ENCODE measurements at regions not wholly inside any gene's neighbourhood (a gene's known extent, or its start where the extent isn't known, plus 50 kb on each side); places are given as distances from the start of the nearest gene placed in this dataset.
A peak's percentile ranks its signal among the peaks of the same experiment; 100 is the strongest.

DNA sequence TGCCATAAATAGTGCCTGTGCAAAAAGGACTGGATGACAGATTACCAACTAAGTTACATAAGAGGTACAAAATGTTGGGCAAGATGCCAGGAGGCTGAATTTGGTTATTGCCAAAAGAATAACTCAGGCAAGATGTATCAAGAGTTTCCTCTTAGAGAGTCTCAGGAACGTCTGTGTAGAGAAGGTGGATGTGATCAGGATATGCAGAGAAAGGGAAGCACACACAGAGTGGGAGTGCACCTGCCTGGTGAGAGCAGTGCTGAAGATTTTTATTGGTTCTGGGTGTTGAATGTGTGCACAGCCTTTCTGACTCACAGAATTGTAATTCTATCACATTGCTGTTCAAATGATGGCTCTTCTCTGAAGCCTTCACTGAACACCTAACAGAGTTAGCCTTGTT, 156.8 kb upstream of the HS3ST1 start:
- Mint-ChIP-seq H3K4me3 (no peak overlapping the region), H3K9me3 (no peaks in the 10 kb centered on the region), H3K27me3 (ENCODE audit: low read depth) (peaks cover 6% of the 10 kb centered on the region), H3K4me1 (ENCODE audit: low read depth) (no peaks in the 10 kb centered on the region), H3K36me3 (ENCODE audit: insufficient read depth) (peaks cover 1% of the 10 kb centered on the region)
- DNase-seq (no peak), ATAC-seq (no peak)

DNA sequence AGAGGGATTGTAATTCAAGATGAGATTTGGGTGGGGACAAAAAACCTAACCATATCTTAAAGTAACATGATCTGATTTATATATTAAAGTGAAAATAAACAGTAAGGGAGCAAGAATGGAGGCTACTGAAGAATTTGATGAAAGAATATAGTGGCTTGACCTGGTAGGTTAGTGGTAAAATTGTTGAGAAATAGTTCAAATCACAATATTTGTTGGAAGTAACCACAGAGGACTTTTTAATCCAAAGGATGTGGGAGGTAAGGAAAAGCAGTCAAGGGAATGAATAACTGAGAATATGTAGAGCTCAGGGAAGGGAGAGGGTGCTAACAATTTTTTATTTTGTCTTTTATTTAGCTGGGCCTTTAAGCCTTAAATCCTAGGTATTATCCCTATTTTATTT, 139.8 kb upstream of the HS3ST1 start:
- DNase-seq, result no peak
- H3K9me3 Mint-ChIP-seq, result peaks cover 3% of the 10 kb centered on the region
- peaks cover 2% of the 10 kb centered on the region for H3K4me1 Mint-ChIP-seq (ENCODE audit: low read depth)
- H3K27me3 Mint-ChIP-seq (ENCODE audit: low read depth), result no peaks in the 10 kb centered on the region
- H3K4me3 Mint-ChIP-seq, result no peak overlapping the region
- no peaks in the 10 kb centered on the region for H3K36me3 Mint-ChIP-seq (ENCODE audit: insufficient read depth)
- ATAC-seq, result no peak

DNA sequence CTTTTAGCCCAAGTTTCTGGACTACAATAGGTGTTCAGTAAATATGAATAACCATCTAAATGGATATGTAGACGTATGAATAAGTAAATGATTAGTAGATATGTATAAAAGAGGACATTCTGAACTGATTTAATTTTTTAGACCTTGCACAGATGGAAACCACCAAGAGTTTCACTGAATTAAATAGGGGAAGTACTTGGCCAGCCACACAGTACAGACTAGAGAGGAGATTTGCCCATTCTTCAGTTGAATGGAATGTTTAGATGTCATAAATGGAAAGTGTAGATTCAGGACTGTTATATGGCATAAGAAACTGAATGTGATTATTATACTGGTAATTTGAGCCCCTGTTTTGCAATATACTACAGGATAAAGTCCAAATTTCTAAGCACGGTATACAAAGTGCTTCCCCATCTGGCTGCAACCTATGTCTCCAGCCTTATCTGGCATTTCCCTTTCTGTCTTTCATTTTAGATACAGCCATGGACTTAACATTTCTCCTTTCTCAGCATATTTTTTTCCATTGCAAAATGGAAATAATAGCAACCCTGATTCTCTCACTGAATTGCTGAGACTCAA, 137.8 kb upstream of the HS3ST1 start:
- Mint-ChIP-seq H3K9me3 (peaks cover 3% of the 10 kb centered on the region), H3K4me1 (ENCODE audit: low read depth) (peaks cover 2% of the 10 kb centered on the region), H3K36me3 (ENCODE audit: insufficient read depth) (no peaks in the 10 kb centered on the region), H3K27me3 (ENCODE audit: low read depth) (no peaks in the 10 kb centered on the region), H3K4me3 (no peak overlapping the region)
- DNase-seq (no peak), ATAC-seq (no peak)

DNA sequence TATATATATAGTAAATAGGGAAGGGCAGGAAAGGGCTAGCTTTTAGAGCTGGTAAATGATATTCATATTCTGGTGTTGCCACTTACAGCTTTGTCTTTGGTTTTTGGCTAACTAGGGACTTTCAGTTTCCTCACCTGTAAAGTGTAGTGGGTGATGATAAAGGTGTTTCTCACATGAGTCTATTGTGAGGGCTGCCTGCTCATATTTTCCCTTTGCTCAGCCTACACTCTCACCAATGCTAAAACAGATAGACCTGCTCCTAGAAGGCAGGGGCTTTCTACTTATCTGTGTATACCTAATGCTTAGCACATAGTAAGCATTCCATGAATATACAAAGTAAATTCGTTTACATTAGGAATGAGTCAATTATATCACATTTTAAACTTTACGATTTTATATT, 137.2 kb upstream of the HS3ST1 start:
- no peak for DNase-seq
- no peaks in the 10 kb centered on the region for H3K27me3 Mint-ChIP-seq (ENCODE audit: low read depth)
- H3K36me3 Mint-ChIP-seq (ENCODE audit: insufficient read depth), result no peaks in the 10 kb centered on the region
- H3K4me3 Mint-ChIP-seq, result no peak overlapping the region
- peaks cover 2% of the 10 kb centered on the region for H3K4me1 Mint-ChIP-seq (ENCODE audit: low read depth)
- ATAC-seq, result peak; percentile 73
- H3K9me3 Mint-ChIP-seq, result peaks cover 3% of the 10 kb centered on the region

DNA sequence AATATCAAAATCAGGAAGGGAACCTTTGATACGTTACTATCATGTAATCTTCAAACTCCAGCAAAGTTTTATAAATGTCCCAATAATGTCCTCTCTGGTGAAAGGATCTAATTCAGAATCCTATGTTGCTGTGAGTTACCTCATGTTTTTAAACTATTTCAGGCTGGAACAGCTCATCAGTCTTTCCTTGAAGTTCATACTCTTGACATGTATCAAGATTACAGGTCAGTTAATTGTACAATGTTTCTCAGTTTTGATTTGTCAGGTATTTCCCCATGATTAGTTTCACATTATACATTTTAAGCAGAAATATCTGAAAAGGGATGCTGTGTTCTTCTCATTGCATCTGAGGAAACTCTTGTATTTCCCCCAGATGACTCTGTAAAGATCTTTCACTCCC, 136.5 kb upstream of the HS3ST1 start:
- no peak for ATAC-seq
- H3K4me1 Mint-ChIP-seq (ENCODE audit: low read depth), result peaks cover 2% of the 10 kb centered on the region
- H3K4me3 Mint-ChIP-seq, result no peak overlapping the region
- peaks cover 3% of the 10 kb centered on the region for H3K9me3 Mint-ChIP-seq
- H3K27me3 Mint-ChIP-seq (ENCODE audit: low read depth), result no peaks in the 10 kb centered on the region
- no peak for DNase-seq
- H3K36me3 Mint-ChIP-seq (ENCODE audit: insufficient read depth), result no peaks in the 10 kb centered on the region

DNA sequence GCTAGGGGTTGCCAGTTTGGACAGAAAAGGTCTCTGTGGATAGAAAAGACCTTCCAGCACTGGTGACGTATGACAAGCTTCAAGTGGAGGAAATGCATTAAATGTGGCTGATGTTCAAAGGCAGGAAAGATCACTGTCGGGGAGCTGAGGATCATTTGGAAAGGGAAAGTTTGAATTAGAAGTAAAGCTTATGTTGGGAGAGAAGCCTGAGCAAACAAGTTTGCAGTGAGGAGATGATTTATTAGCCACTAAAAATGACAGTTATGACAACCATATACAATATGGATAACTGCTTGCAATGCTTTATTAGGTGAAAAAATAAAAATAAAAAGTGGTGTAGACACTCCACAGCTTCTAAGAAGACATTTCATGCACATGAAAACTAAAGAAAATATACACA, 135.3 kb upstream of the HS3ST1 start:
- ATAC-seq (no peak), DNase-seq (no peak)
- Mint-ChIP-seq H3K4me3 (no peak overlapping the region), H3K36me3 (ENCODE audit: insufficient read depth) (no peaks in the 10 kb centered on the region), H3K27me3 (ENCODE audit: low read depth) (peaks cover 3% of the 10 kb centered on the region), H3K9me3 (peaks cover 3% of the 10 kb centered on the region), H3K4me1 (ENCODE audit: low read depth) (peaks cover 2% of the 10 kb centered on the region)

DNA sequence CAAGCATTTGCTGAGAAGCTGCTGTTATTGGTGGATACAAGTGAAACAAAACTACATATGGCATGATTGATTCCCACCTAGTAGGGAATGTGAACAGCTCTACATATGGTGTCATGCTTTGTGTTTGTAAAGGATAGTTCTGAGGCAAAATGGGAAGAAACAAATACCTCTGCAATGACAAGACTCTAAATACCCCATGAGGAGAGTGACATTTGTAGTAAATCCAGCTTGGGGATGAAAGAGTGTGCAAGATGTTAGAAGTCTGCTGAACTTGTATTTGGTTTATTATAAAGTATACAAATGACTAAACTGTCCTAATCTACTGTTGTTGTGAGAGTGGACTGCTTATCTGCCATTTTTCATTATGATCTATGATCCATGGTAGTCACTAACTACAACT, 120.8 kb upstream of the HS3ST1 start:
- no peak for ATAC-seq
- no peaks in the 10 kb centered on the region for H3K9me3 Mint-ChIP-seq

DNA sequence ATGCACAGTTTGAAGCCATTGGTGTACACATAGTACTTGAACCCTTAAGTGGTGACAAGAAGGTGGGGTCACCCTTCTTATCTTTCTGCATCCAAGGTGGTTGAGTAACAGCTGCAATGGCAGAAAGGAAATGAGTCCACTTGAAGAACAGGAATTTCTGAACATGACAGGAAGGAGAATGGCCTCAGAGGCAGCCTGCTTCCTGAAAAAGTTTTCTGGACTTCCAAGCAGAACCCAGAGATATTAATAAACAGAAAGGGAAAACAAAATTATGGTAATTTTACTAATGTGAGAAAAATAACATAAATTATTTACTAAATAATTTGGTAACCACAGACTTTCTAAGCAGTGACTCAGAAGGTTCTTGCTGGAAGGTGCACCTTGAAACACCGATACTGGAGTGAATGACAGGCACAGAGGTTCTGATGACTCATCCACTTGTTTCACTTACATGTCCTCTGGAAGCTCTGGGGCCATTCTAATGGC, 119.9 kb upstream of the HS3ST1 start:
- Mint-ChIP-seq H3K27me3 (ENCODE audit: low read depth) (peaks cover 4% of the 10 kb centered on the region), H3K4me1 (ENCODE audit: low read depth) (no peaks in the 10 kb centered on the region), H3K4me3 (no peak overlapping the region), H3K36me3 (ENCODE audit: insufficient read depth) (no peaks in the 10 kb centered on the region), H3K9me3 (no peaks in the 10 kb centered on the region)
- ATAC-seq, result peak; percentile 83 to 89
- no peak for DNase-seq

More for the DNA sequence above, 120.8 kb upstream of the HS3ST1 start:
- no peak overlapping the region for H3K4me3 Mint-ChIP-seq
- H3K36me3 Mint-ChIP-seq (ENCODE audit: insufficient read depth), result no peaks in the 10 kb centered on the region
- DNase-seq, result no peak
- peaks cover 8% of the 10 kb centered on the region for H3K27me3 Mint-ChIP-seq (ENCODE audit: low read depth)
- H3K4me1 Mint-ChIP-seq (ENCODE audit: low read depth), result no peaks in the 10 kb centered on the region

DNA sequence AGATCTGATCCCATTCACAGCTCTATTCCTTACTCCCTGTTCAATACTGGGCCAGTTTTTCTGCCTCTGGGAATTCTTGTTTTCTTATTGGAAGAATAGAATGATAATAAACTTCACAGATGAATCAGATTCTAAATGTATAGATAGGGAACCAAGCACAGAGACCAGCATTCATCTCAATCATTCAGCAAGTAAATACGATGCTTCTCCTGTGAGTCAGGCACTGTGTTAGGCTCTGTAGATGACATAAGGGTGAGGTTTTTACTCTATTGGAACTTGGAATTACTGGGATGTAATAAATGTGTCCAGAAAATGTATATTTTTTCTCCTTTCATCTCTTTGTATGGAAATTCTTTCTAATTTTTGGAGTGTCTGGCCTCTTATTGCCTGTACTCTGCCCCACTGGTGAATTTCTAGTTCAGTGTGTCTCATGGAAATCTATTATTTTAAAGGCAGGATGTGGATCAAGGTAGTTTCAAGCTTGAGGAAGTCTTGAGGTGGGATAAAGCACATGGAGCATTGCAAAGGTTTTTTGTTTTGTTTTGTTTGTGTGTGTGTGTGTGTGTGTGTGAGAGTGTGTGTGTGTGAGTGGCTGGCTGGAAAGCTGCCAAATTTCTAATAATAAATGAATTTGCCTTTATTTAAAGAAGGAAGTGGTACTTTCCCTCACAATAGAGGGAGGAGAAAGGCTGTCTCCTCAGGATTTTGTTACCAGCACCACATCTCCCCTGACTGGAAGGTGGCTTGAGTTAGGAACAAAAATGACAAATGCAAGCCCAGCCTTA, 117.9 kb upstream of the HS3ST1 start:
- H3K27me3 Mint-ChIP-seq (ENCODE audit: low read depth), result peaks cover 2% of the 10 kb centered on the region
- H3K36me3 Mint-ChIP-seq (ENCODE audit: insufficient read depth), result no peaks in the 10 kb centered on the region
- H3K4me1 Mint-ChIP-seq (ENCODE audit: low read depth), result no peaks in the 10 kb centered on the region
- no peak overlapping the region for H3K4me3 Mint-ChIP-seq
- ATAC-seq (no peak), DNase-seq (no peak)
- H3K9me3 Mint-ChIP-seq, result no peaks in the 10 kb centered on the region

DNA sequence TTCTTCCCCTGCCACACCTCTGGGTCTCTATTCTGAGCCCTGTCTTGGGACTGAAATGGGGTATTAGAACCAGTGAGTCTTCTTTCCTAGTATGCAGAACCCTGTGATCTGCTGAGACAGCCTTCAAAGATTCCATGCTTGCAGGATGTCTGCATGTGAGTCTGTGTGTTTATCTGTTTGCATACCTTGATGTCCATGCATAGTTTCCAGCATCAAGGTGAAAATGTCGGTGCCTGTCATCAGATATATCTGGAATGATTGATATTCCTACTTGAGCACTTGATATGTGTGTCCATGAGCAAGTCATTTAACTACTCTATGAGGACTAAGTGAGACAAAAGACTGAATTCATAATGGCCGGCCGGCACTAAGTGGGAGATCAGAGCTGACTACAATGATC, 117.0 kb upstream of the HS3ST1 start:
- ATAC-seq (no peak), DNase-seq (no peak)
- Mint-ChIP-seq H3K4me3 (no peak overlapping the region), H3K9me3 (no peaks in the 10 kb centered on the region), H3K27me3 (ENCODE audit: low read depth) (no peaks in the 10 kb centered on the region), H3K4me1 (ENCODE audit: low read depth) (no peaks in the 10 kb centered on the region), H3K36me3 (ENCODE audit: insufficient read depth) (no peaks in the 10 kb centered on the region)

DNA sequence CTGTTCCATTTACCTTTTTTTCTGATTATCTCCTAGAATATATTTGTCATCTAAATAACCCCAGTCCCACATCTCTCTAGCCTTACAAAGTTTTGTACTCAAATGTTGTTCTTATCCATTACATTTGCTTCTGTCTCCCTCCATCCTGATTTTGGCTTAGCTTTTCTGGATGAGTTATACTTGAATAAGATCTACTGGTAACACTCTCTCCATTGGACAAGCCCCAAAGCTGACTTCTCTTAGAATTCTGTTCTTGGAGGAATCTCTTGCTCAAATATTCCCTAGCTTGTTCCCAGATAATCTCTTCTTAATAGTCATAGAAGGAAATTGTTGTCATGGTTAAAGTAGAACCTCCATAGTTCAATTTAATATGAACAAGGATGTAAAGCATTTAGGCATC, 115.5 kb upstream of the HS3ST1 start:
- DNase-seq, result no peak
- ATAC-seq, result no peak
- H3K27me3 Mint-ChIP-seq (ENCODE audit: low read depth), result no peaks in the 10 kb centered on the region
- no peaks in the 10 kb centered on the region for H3K9me3 Mint-ChIP-seq
- no peaks in the 10 kb centered on the region for H3K36me3 Mint-ChIP-seq (ENCODE audit: insufficient read depth)
- H3K4me3 Mint-ChIP-seq, result no peak overlapping the region
- H3K4me1 Mint-ChIP-seq (ENCODE audit: low read depth), result no peaks in the 10 kb centered on the region

DNA sequence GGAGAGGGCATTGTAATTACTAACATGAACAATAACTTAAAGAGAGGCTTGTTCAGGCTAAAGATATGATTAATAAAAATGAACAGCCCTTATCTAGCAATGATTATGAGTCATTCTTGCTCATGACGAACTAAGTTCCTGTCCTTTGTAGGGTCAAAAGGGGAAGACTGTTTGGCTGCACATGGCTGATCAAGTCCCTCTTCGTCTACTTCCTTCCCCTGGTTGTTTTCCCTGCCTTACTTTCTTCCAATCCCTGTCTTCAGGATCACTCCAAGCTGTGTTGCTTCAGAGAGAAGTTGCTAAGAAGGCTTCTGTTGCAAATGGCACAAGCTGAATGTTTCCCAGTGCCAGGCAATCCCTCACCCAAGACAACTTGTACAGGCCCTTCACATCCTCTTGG, 115.0 kb upstream of the HS3ST1 start:
- ATAC-seq, result no peak
- H3K9me3 Mint-ChIP-seq, result no peaks in the 10 kb centered on the region
- H3K4me3 Mint-ChIP-seq, result no peak overlapping the region
- no peaks in the 10 kb centered on the region for H3K4me1 Mint-ChIP-seq (ENCODE audit: low read depth)
- H3K36me3 Mint-ChIP-seq (ENCODE audit: insufficient read depth), result no peaks in the 10 kb centered on the region
- no peak for DNase-seq
- H3K27me3 Mint-ChIP-seq (ENCODE audit: low read depth), result no peaks in the 10 kb centered on the region

DNA sequence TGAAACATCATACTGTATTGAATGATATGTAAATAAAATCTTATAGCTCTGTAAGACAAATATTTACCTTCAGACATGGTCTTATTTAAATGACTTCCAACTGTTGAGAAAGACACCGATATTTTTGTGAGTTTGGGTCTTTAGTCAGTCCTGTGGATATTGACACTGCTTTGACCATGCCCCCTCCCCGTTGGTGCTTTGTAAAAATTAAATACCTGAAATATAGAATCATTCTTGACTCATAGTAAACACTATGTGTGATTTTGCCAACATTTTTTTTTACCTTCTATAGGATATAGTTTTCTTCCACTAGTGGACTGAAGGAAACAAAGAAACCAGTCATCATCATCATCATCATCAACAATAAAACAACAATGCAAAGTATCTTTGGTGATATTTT, 114.3 kb upstream of the HS3ST1 start:
- Mint-ChIP-seq H3K36me3 (ENCODE audit: insufficient read depth) (no peaks in the 10 kb centered on the region), H3K9me3 (no peaks in the 10 kb centered on the region), H3K4me1 (ENCODE audit: low read depth) (no peaks in the 10 kb centered on the region), H3K4me3 (no peak overlapping the region), H3K27me3 (ENCODE audit: low read depth) (no peaks in the 10 kb centered on the region)
- ATAC-seq, result no peak
- DNase-seq, result no peak

DNA sequence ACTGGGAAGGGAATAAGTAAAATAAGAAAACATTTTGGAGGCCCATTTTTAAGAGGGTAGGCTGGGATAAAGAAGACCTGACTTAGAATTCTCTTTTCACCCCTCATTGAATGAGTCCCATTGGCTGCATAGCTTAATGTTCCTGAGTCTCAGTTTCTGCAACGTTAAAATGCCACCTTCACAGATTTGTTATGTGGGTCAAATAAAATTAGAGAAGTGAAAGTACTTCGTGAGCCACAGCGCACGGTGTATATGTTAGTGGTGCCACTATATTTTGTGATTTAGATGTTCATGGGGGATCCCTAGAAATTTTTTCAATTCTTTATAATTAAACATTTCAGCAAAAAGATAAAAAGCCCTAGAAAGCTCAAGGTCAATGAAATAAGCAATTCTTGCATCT, 109.2 kb upstream of the HS3ST1 start:
- Mint-ChIP-seq H3K4me1 (ENCODE audit: low read depth) (no peaks in the 10 kb centered on the region), H3K4me3 (no peak overlapping the region), H3K36me3 (ENCODE audit: insufficient read depth) (no peaks in the 10 kb centered on the region), H3K9me3 (no peaks in the 10 kb centered on the region), H3K27me3 (ENCODE audit: low read depth) (no peaks in the 10 kb centered on the region)
- DNase-seq (no peak), ATAC-seq (no peak)

DNA sequence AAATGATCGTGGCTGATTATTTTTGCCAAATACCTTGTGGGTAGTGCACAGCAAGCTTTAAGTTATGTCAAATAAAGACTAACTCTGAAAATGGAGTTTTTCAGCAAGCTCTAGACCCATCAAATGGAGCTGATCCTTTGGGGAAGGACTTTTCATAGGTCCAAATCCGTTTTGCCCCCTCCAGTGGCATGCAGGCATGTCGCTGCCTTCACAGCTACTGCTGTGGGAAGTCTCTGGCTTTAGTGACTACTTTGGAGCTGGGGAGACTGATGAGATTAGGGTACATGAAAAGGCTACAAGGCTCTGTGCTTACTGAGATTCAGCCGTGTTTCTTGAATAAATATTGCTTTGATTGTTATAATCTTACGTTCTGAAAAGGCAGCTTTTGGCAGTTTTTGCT, 106.6 kb upstream of the HS3ST1 start:
- H3K27me3 Mint-ChIP-seq (ENCODE audit: low read depth), result no peaks in the 10 kb centered on the region
- no peak for ATAC-seq
- H3K36me3 Mint-ChIP-seq (ENCODE audit: insufficient read depth), result no peaks in the 10 kb centered on the region
- no peak for DNase-seq
- no peaks in the 10 kb centered on the region for H3K4me1 Mint-ChIP-seq (ENCODE audit: low read depth)
- H3K9me3 Mint-ChIP-seq, result peaks cover 5% of the 10 kb centered on the region
- no peak overlapping the region for H3K4me3 Mint-ChIP-seq
